HepG2 (cell line): ENCODE measurements at regions not wholly inside any gene's neighbourhood (a gene's known extent, or its start where the extent isn't known, plus 50 kb on each side); places are given as distances from the start of the nearest gene placed in this dataset.

ENCODE experiments used
- ATAC-seq: fragments of 200-7000 bp; cut with Tn5 transposase; 3 replicates; pipeline ENCODE4 v1.9.1; 2020; ENCODE audit warnings: mild to moderate bottlenecking, moderate library complexity
- BruUV-seq: library from RNA; stranded (reverse); fragments of 400-500 nt; replicated peaks from 2 replicates; lab custom pipeline; 2021; lab: Mats Ljungman, UMichigan
- CTCF ChIA-PET: fragments of 300-600 bp; formaldehyde crosslinking; extraction: SDS; loops from one replicate; lab custom pipeline; 2021; ENCODE audit warnings: low total read pairs, inconsistent platforms, low intra/inter-chr PET ratio; lab: Yijun Ruan, JAX
- POLR2A ChIA-PET: fragments of 350-600 bp; sonication (Branson Sonifier 250); formaldehyde crosslinking; loops from one replicate; lab custom pipeline; 2020; ENCODE audit warnings: antibody characterized with exemption, inconsistent platforms; lab: Yijun Ruan, JAX
- DNase-seq: peaks from one replicate; pipeline ENCODE4 v3.0.0-alpha.2; 2015; ENCODE audit warnings: low spot score
- FAIRE-seq: peaks from 3 replicates; lab custom pipeline; 2011; peaks lifted over from hg19 to GRCh38; lab: Jason Lieb, UNC
- H2AFZ ChIP-seq: one replicate; pipeline ENCODE4 v1.6.1; 2011; ENCODE audit warnings: low read length, inconsistent platforms
- H3K27ac ChIP-seq: fragments of 300-600 bp; 3 replicates; pipeline ENCODE4 v1.8.0; 2011; ENCODE audit warnings: mixed run types, mild to moderate bottlenecking, mixed read lengths, low read length, inconsistent platforms; ENCODE audit not compliant: insufficient read depth; ENCODE audit errors: extremely low read length
- H3K27me3 ChIP-seq, 2 experiments: fragments of 200-600 bp in 1 of 2; 2 replicates in 1 of 2; 3 replicates in 1 of 2; pipeline versions ENCODE4 v1.6.0 to v1.8.0; 2011; ENCODE audit warnings: low read length in 2 of 2, mild to moderate bottlenecking in 2 of 2, moderate library complexity in 2 of 2, inconsistent platforms in 1 of 2; ENCODE audit not compliant: insufficient read depth in 2 of 2, control insufficient read depth in 1 of 2
- H3K36me3 ChIP-seq, 2 experiments: fragments of 200-600 bp in 1 of 2; replicated peaks in 1 of 2; 2 replicates in 1 of 2; 3 replicates in 1 of 2; pipeline versions ENCODE4 v1.5.1 to v1.8.0; 2011; ENCODE audit warnings: low read length in 2 of 2, inconsistent platforms in 1 of 2; ENCODE audit not compliant: insufficient read depth in 2 of 2, control insufficient read depth in 1 of 2
- H3K4me1 ChIP-seq: 2 replicates; pipeline ENCODE4 v1.5.1; 2012; ENCODE audit warnings: low read length, inconsistent platforms; ENCODE audit not compliant: insufficient read depth
- H3K4me2 ChIP-seq: 2 replicates; pipeline ENCODE4 v1.6.0; 2011; ENCODE audit warnings: low read depth, low read length, inconsistent platforms
- H3K4me3 ChIP-seq, 3 experiments: fragments of 200-600 bp in 1 of 3; sonication (generic), shearing (Covaris generic) in 1 of 3; replicated peaks in 1 of 3; 2 replicates each; pipeline ENCODE4 v1.5.1; 2011 to 2016; ENCODE audit warnings: low read length in 3 of 3, inconsistent platforms in 2 of 3, low read depth in 2 of 3, mild to moderate bottlenecking in 2 of 3, control low read depth in 1 of 3, mixed read lengths in 1 of 3; ENCODE audit not compliant: insufficient read depth in 1 of 3
- H3K79me2 ChIP-seq: one replicate; pipeline ENCODE4 v1.6.1; 2011; ENCODE audit warnings: low read length, inconsistent platforms; ENCODE audit not compliant: insufficient read depth
- H3K9ac ChIP-seq: 2 replicates; pipeline ENCODE4 v1.6.0; 2011; ENCODE audit warnings: mild to moderate bottlenecking, low read depth, low read length, inconsistent platforms; ENCODE audit not compliant: insufficient read depth
- H3K9me3 ChIP-seq: 2 replicates; pipeline ENCODE4 v1.5.1; 2012; ENCODE audit warnings: mild to moderate bottlenecking, low read length
- H4K20me1 ChIP-seq: 2 replicates; pipeline ENCODE4 v1.6.0; 2011; ENCODE audit warnings: inconsistent platforms, mild to moderate bottlenecking, low read length, moderate library complexity; ENCODE audit not compliant: insufficient read depth
- FLYWCH1 ChIP-seq: sonication (generic); formaldehyde crosslinking; IDR thresholded peaks from 2 replicates; pipeline ENCODE4 v1.8.1; 2023; ENCODE audit warnings: mild to moderate bottlenecking, missing genetic modification reagents
- PBX2 ChIP-seq: IDR thresholded peaks from 2 replicates; pipeline ENCODE4 v1.6.1; 2016; ENCODE audit warnings: control low read depth
- PHF21A ChIP-seq: sonication (generic); formaldehyde crosslinking; IDR thresholded peaks from 2 replicates; pipeline ENCODE4 v1.5.0; 2020; ENCODE audit warnings: mild to moderate bottlenecking, missing genetic modification reagents
- RFX5 ChIP-seq: IDR thresholded peaks from 2 replicates; pipeline ENCODE4 v1.6.1; 2011; ENCODE audit warnings: low read depth, low read length, improper control_type of control experiment
- THAP9 ChIP-seq: sonication (generic); formaldehyde crosslinking; IDR thresholded peaks from 2 replicates; pipeline ENCODE4; 2020; ENCODE audit warnings: missing genetic modification reagents, mild to moderate bottlenecking, borderline replicate concordance
- ZNF260 ChIP-seq: sonication (generic); formaldehyde crosslinking; IDR thresholded peaks from 2 replicates; pipeline ENCODE4 v1.4.0; 2020; ENCODE audit warnings: missing genetic modification reagents, low read depth, mild to moderate bottlenecking, borderline replicate concordance
- ZNF275 ChIP-seq: sonication (generic); formaldehyde crosslinking; IDR thresholded peaks from 2 replicates; pipeline ENCODE4 v1.8.0; 2022; ENCODE audit warnings: missing genetic modification reagents, mild to moderate bottlenecking, inconsistent platforms, borderline replicate concordance
- ZNF501 ChIP-seq: sonication (generic); formaldehyde crosslinking; IDR thresholded peaks from 2 replicates; pipeline ENCODE4 v1.5.1; 2020; ENCODE audit warnings: mild to moderate bottlenecking, moderate library complexity, missing genetic modification reagents
- WGBS: methylation state at CpG from one replicate; pipeline ENCODE4 v1.1.6; 2017; ENCODE audit warnings: low lambda C conversion rate; 5-methylcytosine and 5-hydroxymethylcytosine counted together
- in situ Hi-C: cut with HindIII; loops from 2 replicates; pipeline ENCODE4 v1.10.0; 2017; ENCODE audit warnings: low pct_unique_long_range_greater_than_20kb; ENCODE audit not compliant: extremely low pct_ligation_motif_present
- intact Hi-C: fragments of 100-400 bp; cut with micrococcal nuclease; formaldehyde crosslinking; loops from one replicate; pipeline ENCODE4 v1.10.0; 2022; ENCODE audit not compliant: unreplicated experiment
- TF ChIP-seq, protein P1 (sequence below): sonication (generic); IDR thresholded peaks from 2 replicates; pipeline ENCODE4 v1.6.1; 2016; ENCODE audit warnings: low read depth, borderline replicate concordance
- TF ChIP-seq, protein P2 (sequence below), 2 experiments: sonication (generic) in 1 of 2; formaldehyde crosslinking in 1 of 2; IDR thresholded peaks; 2 replicates each; pipeline versions ENCODE4 v1.5.1 to v1.6.1; 2011 to 2020; ENCODE audit warnings: borderline replicate concordance in 1 of 2, low read depth in 1 of 2, low read length in 1 of 2, mild to moderate bottlenecking in 1 of 2, missing genetic modification reagents in 1 of 2, moderate library complexity in 1 of 2

DNA sequence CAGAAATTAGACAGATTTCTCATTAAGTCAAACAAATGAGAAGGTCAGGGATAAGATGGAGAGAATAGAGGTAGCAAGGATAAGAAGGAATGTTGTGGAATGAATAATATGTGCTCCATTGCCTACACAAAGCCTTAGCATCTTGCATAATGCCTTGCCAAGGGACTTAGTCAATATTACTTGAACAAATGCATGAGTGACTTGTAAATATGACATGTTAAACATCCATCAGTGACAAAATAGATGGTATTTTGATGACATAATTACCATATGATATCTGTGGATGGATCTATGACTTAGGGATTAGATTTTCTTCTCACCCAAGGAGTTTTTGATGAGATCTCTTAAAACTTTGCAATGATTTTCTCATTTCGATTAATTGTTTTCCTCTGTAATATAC, 194.1 kb upstream of the RASSF8 start:
- no peak for FAIRE-seq

More for the DNA sequence above, 194.1 kb upstream of the RASSF8 start:
- POLR2A ChIA-PET, result no interaction called here
- intact Hi-C loops, result no loop called here
- Histone ChIP-seq H3K27ac (no peak overlapping the region), H2AFZ (no peak overlapping the region), H3K9me3 (no peaks in the 10 kb centered on the region), H3K4me1 (no peaks in the 10 kb centered on the region), H3K79me2 (no peaks in the 10 kb centered on the region), H3K36me3 (no peaks in the 10 kb centered on the region), H4K20me1 (no peaks in the 10 kb centered on the region), H3K9ac (no peak overlapping the region), H3K4me2 (no peak overlapping the region), H3K27me3 (no peaks in the 10 kb centered on the region), H3K4me3 (no peak overlapping the region)
- DNase-seq, result no peak
- in situ Hi-C loops, result no loop called here
- 0% methylated on average over 1 of the region's 1 CpG for WGBS
- CTCF ChIA-PET, result no interaction called here
- BruUV-seq, result no TSS peak
- TF ChIP-seq FLYWCH1 (CRISPR knock-in tag) (no peak), PHF21A (CRISPR knock-in tag) (no peak), ZNF260 (CRISPR knock-in tag) (no peak), ZNF501 (CRISPR knock-in tag) (no peak), RFX5 (no peak), ZNF275 (no peak), PBX2 (no peak), THAP9 (CRISPR knock-in tag) (no peak)
- TF ChIP-seq, protein P1, sequence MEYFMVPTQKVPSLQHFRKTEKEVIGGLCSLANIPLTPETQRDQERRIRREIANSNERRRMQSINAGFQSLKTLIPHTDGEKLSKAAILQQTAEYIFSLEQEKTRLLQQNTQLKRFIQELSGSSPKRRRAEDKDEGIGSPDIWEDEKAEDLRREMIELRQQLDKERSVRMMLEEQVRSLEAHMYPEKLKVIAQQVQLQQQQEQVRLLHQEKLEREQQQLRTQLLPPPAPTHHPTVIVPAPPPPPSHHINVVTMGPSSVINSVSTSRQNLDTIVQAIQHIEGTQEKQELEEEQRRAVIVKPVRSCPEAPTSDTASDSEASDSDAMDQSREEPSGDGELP, result no peak
- TF ChIP-seq, protein P2, sequence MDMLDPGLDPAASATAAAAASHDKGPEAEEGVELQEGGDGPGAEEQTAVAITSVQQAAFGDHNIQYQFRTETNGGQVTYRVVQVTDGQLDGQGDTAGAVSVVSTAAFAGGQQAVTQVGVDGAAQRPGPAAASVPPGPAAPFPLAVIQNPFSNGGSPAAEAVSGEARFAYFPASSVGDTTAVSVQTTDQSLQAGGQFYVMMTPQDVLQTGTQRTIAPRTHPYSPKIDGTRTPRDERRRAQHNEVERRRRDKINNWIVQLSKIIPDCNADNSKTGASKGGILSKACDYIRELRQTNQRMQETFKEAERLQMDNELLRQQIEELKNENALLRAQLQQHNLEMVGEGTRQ (IDR thresholded peaks at IDR 0.05; ENCODE audit: low read depth, low read length), result no peak
- TF ChIP-seq, protein P2 (CRISPR knock-in tag; IDR thresholded peaks at IDR 0.05; ENCODE audit: borderline replicate concordance), result no peak
- no peak for ATAC-seq
